Prostate gland (tissue), 2 donors: ENCODE measurements at regions not wholly inside any gene's neighbourhood (a gene's known extent, or its start where the extent isn't known, plus 50 kb on each side); places are given as distances from the start of the nearest gene placed in this dataset.

Experiments
- CTCF ChIP-seq, 4 experiments: fragments of 200-600 bp in 2 of 4; fragments of 450-650 bp in 2 of 4; sonication (generic) in 2 of 4; IDR thresholded peaks; 1 replicate in 3 of 4; 2 replicates in 1 of 4; pipeline ENCODE4 v1.5.1; 2016 to 2019; ENCODE audit warnings: antibody characterized with exemption in 4 of 4, mild to moderate bottlenecking in 2 of 4, moderate library complexity in 2 of 4
- POLR2A ChIP-seq: fragments of 450-650 bp; IDR thresholded peaks from one replicate; pipeline ENCODE4 v1.6.1; 2016; ENCODE audit warnings: antibody characterized with exemption, mild to moderate bottlenecking
- POLR2AphosphoS5 ChIP-seq: sonication (generic); formaldehyde crosslinking; IDR thresholded peaks from one replicate; pipeline ENCODE4 v1.6.1; 2017; ENCODE audit warnings: antibody characterized with exemption

- no peak for TF ChIP-seq POLR2A
- TF ChIP-seq CTCF (IDR thresholded peaks at IDR 0.05): no peak
- no peak for TF ChIP-seq POLR2AphosphoS5
Measured at GRCh38 chr13:37381502-37381901, 217.1 kb downstream of the POSTN start.
